DND-41 (cell line): ENCODE measurements at regions not wholly inside any gene's neighbourhood (a gene's known extent, or its start where the extent isn't known, plus 50 kb on each side); places are given as distances from the start of the nearest gene placed in this dataset.

Source experiments
- ATAC-seq: fragments of 200-7000 bp; cut with Tn5 transposase; 3 replicates; pipeline ENCODE4 v1.9.1; 2021; ENCODE audit warnings: low read depth; ENCODE audit not compliant: insufficient read depth
- DNase-seq: peaks from one replicate; pipeline ENCODE4 v3.0.0-alpha.2; 2020
- H2AFZ ChIP-seq: 2 replicates; pipeline ENCODE4 v1.6.0; 2012; ENCODE audit warnings: low read depth, low read length
- H3K27ac ChIP-seq: 2 replicates; pipeline ENCODE4 v1.5.1; 2012; ENCODE audit warnings: low read length, inconsistent platforms
- H3K27me3 ChIP-seq: fragments of 200-600 bp; sonication (generic); 2 replicates; pipeline ENCODE4 v1.6.0; 2012; ENCODE audit warnings: low read length, mild to moderate bottlenecking, inconsistent platforms; ENCODE audit not compliant: insufficient read depth, poor library complexity
- H3K36me3 ChIP-seq: 2 replicates; pipeline ENCODE4 v1.5.1; 2012; ENCODE audit warnings: low read length, inconsistent platforms; ENCODE audit not compliant: insufficient read depth
- H3K4me1 ChIP-seq: 2 replicates; pipeline ENCODE4 v1.5.1; 2012; ENCODE audit warnings: mild to moderate bottlenecking, low read length; ENCODE audit not compliant: insufficient read depth
- H3K4me2 ChIP-seq: 2 replicates; pipeline ENCODE4 v1.6.0; 2012; ENCODE audit warnings: mild to moderate bottlenecking, moderate library complexity, low read length, inconsistent platforms; ENCODE audit not compliant: insufficient read depth
- H3K4me3 ChIP-seq, 2 experiments: fragments of 200-600 bp in 1 of 2; shearing (Covaris generic) in 1 of 2; 2 replicates each; pipeline ENCODE4 v1.5.1; 2012 to 2016; ENCODE audit warnings: inconsistent platforms in 2 of 2, low read length in 2 of 2, mild to moderate bottlenecking in 2 of 2, low read depth in 1 of 2, moderate library complexity in 1 of 2
- H3K79me2 ChIP-seq: 2 replicates; pipeline ENCODE4 v1.6.0; 2012; ENCODE audit warnings: low read length, inconsistent platforms; ENCODE audit not compliant: insufficient read depth
- H3K9ac ChIP-seq: 2 replicates; pipeline ENCODE4 v1.6.0; 2012; ENCODE audit warnings: low read depth, mild to moderate bottlenecking, inconsistent platforms, low read length, moderate library complexity
- H3K9me3 ChIP-seq: 2 replicates; pipeline ENCODE4 v1.5.1; 2012; ENCODE audit warnings: low read length, moderate library complexity, mild to moderate bottlenecking, inconsistent platforms; ENCODE audit not compliant: insufficient read depth, severe bottlenecking
- H4K20me1 ChIP-seq: 2 replicates; pipeline ENCODE4 v1.6.0; 2012; ENCODE audit warnings: low read length; ENCODE audit not compliant: insufficient read depth
- CTCF ChIP-seq: IDR thresholded peaks from 2 replicates; pipeline ENCODE4 v1.5.1; 2012; ENCODE audit warnings: borderline replicate concordance, low read length, moderate library complexity, mild to moderate bottlenecking; ENCODE audit not compliant: poor library complexity, severe bottlenecking; ENCODE audit errors: extremely low read depth
- EZH2 ChIP-seq: IDR thresholded peaks from 3 replicates; pipeline ENCODE4 v1.6.1; 2012; ENCODE audit warnings: borderline replicate concordance, low read depth, mild to moderate bottlenecking, moderate library complexity, low read length, inconsistent platforms; ENCODE audit not compliant: severe bottlenecking

- no peaks in the 10 kb centered on the region for H4K20me1 ChIP-seq
- H3K27ac ChIP-seq = no peak overlapping the region
- H3K4me3 ChIP-seq = no peak overlapping the region
- H3K9ac ChIP-seq = no peak overlapping the region
- no peak for DNase-seq
- no peaks in the 10 kb centered on the region for H3K9me3 ChIP-seq
- TF ChIP-seq EZH2 (no peak), CTCF (no peak)
- H3K79me2 ChIP-seq = no peaks in the 10 kb centered on the region
- H3K4me2 ChIP-seq = no peak overlapping the region
- H3K27me3 ChIP-seq = no peaks in the 10 kb centered on the region
- H2AFZ ChIP-seq = no peak overlapping the region
- no peaks in the 10 kb centered on the region for H3K36me3 ChIP-seq
- no peak for ATAC-seq
- no peaks in the 10 kb centered on the region for H3K4me1 ChIP-seq
Observed at GRCh38 chr9:87099407-87099806, 152.1 kb upstream of the GAS1 start.

- no peaks in the 10 kb centered on the region for H4K20me1 ChIP-seq
Observed at GRCh38 chr9:87100001-87100400, 152.7 kb upstream of the GAS1 start.

GRCh38 chr9:87102126-87102525 lies 154.8 kb upstream of the GAS1 start:
- no peak overlapping the region for H2AFZ ChIP-seq
- H3K27me3 ChIP-seq = no peaks in the 10 kb centered on the region
- H3K4me3 ChIP-seq = no peak overlapping the region
- TF ChIP-seq CTCF = no peak
- TF ChIP-seq EZH2 = no peak
- H3K9me3 ChIP-seq = no peaks in the 10 kb centered on the region
- no peak for ATAC-seq
- H3K36me3 ChIP-seq = no peaks in the 10 kb centered on the region
- no peak overlapping the region for H3K4me2 ChIP-seq
- no peaks in the 10 kb centered on the region for H3K4me1 ChIP-seq
- H3K27ac ChIP-seq = no peak overlapping the region
- no peak overlapping the region for H3K9ac ChIP-seq
- DNase-seq = no peak
- H3K79me2 ChIP-seq = no peaks in the 10 kb centered on the region
- no peaks in the 10 kb centered on the region for H4K20me1 ChIP-seq

More at GRCh38 chr9:87100001-87100400, 152.7 kb upstream of the GAS1 start:
- Histone ChIP-seq H3K4me3 (no peak overlapping the region), H3K4me1 (no peaks in the 10 kb centered on the region), H3K9me3 (no peaks in the 10 kb centered on the region), H2AFZ (no peak overlapping the region), H3K9ac (no peak overlapping the region), H3K27me3 (no peaks in the 10 kb centered on the region), H3K27ac (no peak overlapping the region), H3K79me2 (no peaks in the 10 kb centered on the region), H3K4me2 (no peak overlapping the region), H3K36me3 (no peaks in the 10 kb centered on the region)
- no peak for DNase-seq
- TF ChIP-seq CTCF = no peak
- TF ChIP-seq EZH2 = no peak
- ATAC-seq = no peak

- H3K4me3 ChIP-seq = no peak overlapping the region
- H3K27ac ChIP-seq = no peak overlapping the region
- H3K79me2 ChIP-seq = no peaks in the 10 kb centered on the region
- H3K4me1 ChIP-seq = no peaks in the 10 kb centered on the region
- H3K27me3 ChIP-seq = no peaks in the 10 kb centered on the region
- no peak overlapping the region for H2AFZ ChIP-seq
- H3K36me3 ChIP-seq = no peaks in the 10 kb centered on the region
- ATAC-seq (no peak), DNase-seq (no peak)
- H3K9ac ChIP-seq = no peak overlapping the region
- no peaks in the 10 kb centered on the region for H4K20me1 ChIP-seq
- no peaks in the 10 kb centered on the region for H3K9me3 ChIP-seq
- no peak overlapping the region for H3K4me2 ChIP-seq
- TF ChIP-seq CTCF (peak; percentile 4), EZH2 (no peak)
Observed at GRCh38 chr9:87107072-87107471, 159.8 kb upstream of the GAS1 start.
